Neural progenitor cell (in vitro differentiated cells): ENCODE measurements at regions not wholly inside any gene's neighbourhood (a gene's known extent, or its start where the extent isn't known, plus 50 kb on each side); places are given as distances from the start of the nearest gene placed in this dataset.

Experiments
- DNase-seq: peaks from one replicate; pipeline ENCODE4 v3.0.0-alpha.2; 2016; ENCODE audit warnings: low spot score
- H2AFZ ChIP-seq: fragments of 200-600 bp; sonication (generic); replicated peaks from 2 replicates; pipeline ENCODE4 v1.6.1; 2016; ENCODE audit warnings: antibody characterized with exemption
- H3F3A ChIP-seq: fragments of 200-600 bp; sonication (generic); 2 replicates; pipeline ENCODE4 v1.6.1; 2016; ENCODE audit warnings: antibody characterized with exemption, low read depth
- H3K27ac ChIP-seq: fragments of 200-600 bp; sonication (generic); 2 replicates; pipeline ENCODE4 v1.5.1; 2016; ENCODE audit warnings: mild to moderate bottlenecking
- H3K27me3 ChIP-seq: fragments of 200-600 bp; sonication (generic); 2 replicates; pipeline ENCODE4 v1.6.1; 2016; ENCODE audit warnings: mild to moderate bottlenecking, moderate library complexity
- H3K36me3 ChIP-seq: fragments of 200-600 bp; sonication (generic); 2 replicates; pipeline ENCODE4 v1.5.1; 2016
- H3K4me1 ChIP-seq: fragments of 200-600 bp; sonication (generic); 2 replicates; pipeline ENCODE4 v1.6.1; 2016; ENCODE audit warnings: mixed run types
- H3K4me2 ChIP-seq: fragments of 200-600 bp; sonication (generic); 2 replicates; pipeline ENCODE4 v1.6.1; 2016
- H3K4me3 ChIP-seq: fragments of 200-600 bp; sonication (generic); 2 replicates; pipeline ENCODE4 v1.5.1; 2016
- H3K79me2 ChIP-seq: fragments of 200-600 bp; sonication (generic); 2 replicates; pipeline ENCODE4 v1.6.1; 2016; ENCODE audit warnings: low read depth
- H3K9ac ChIP-seq: fragments of 200-600 bp; sonication (generic); 2 replicates; pipeline ENCODE4 v1.6.1; 2016
- H3K9me3 ChIP-seq: fragments of 200-600 bp; sonication (generic); 2 replicates; pipeline ENCODE4 v1.5.1; 2016; ENCODE audit warnings: low read depth
- H4K20me1 ChIP-seq: fragments of 200-600 bp; sonication (generic); 2 replicates; pipeline ENCODE4 v1.6.1; 2016; ENCODE audit warnings: low read depth
- H3K27ac Mint-ChIP-seq: 3 replicates; pipeline ENCODE4 v1.8.0; 2021; ENCODE audit warnings: mixed read lengths
- H3K27me3 Mint-ChIP-seq: 2 replicates; pipeline ENCODE4 v1.8.0; 2022; ENCODE audit warnings: low read depth, mild to moderate bottlenecking, inconsistent platforms, moderate library complexity, mixed read lengths; ENCODE audit not compliant: insufficient read depth
- H3K36me3 Mint-ChIP-seq: 3 replicates; pipeline ENCODE4 v1.8.0; 2021; ENCODE audit warnings: mixed read lengths
- H3K4me1 Mint-ChIP-seq: 3 replicates; pipeline ENCODE4 v1.8.0; 2021; ENCODE audit warnings: mixed read lengths
- H3K4me3 Mint-ChIP-seq: 3 replicates; pipeline ENCODE4 v1.8.0; 2021; ENCODE audit warnings: mild to moderate bottlenecking, moderate library complexity, mixed read lengths
- H3K9me3 Mint-ChIP-seq: 3 replicates; pipeline ENCODE4 v1.8.0; 2020; ENCODE audit warnings: mixed read lengths
- EZH2 ChIP-seq: fragments of 200-600 bp; sonication (generic); IDR thresholded peaks from 2 replicates; pipeline ENCODE4 v1.6.1; 2017; ENCODE audit warnings: antibody characterized with exemption, mild to moderate bottlenecking, moderate library complexity
- EZH2phosphoT487 ChIP-seq: fragments of 200-600 bp; sonication (generic); IDR thresholded peaks from 2 replicates; pipeline ENCODE4 v1.6.1; 2017; ENCODE audit warnings: antibody characterized with exemption
- TF ChIP-seq, protein P1 (sequence below): fragments of 200-600 bp; sonication (generic); IDR thresholded peaks from 2 replicates; pipeline ENCODE4 v1.5.1; 2017; ENCODE audit warnings: antibody characterized with exemption, mild to moderate bottlenecking

DNA sequence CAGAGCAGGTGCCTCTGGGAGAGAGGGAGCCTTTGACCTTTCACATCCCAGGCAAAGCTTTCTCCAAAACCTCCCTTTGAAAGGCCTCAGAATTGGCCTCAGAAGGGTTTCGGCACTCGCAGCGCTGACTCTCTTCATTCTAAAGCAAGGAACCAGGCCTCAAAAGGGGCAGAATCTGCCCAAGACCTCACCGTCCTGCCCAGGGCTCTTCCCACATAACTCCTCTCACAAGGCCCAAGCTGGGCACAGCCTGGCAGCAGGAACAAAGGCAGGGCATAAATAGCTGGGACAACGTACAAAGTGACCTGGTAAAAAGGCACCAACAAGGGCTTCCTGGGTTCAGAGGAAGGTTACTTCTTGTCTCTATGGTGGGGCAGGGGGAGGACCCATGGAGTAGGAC is 166.3 kb upstream of the FSTL4 start:
- Histone ChIP-seq H3K9ac (no peak overlapping the region), H3K27ac (no peak overlapping the region), H3K79me2 (no peaks in the 10 kb centered on the region), H3K36me3 (no peaks in the 10 kb centered on the region), H4K20me1 (no peaks in the 10 kb centered on the region), H2AFZ (no peak overlapping the region), H3K4me1 (no peaks in the 10 kb centered on the region), H3K9me3 (no peaks in the 10 kb centered on the region), H3K27me3 (no peaks in the 10 kb centered on the region), H3F3A (no peaks in the 10 kb centered on the region), H3K4me3 (no peak overlapping the region), H3K4me2 (no peak overlapping the region)
- H3K4me1 Mint-ChIP-seq, result peaks cover 4% of the 10 kb centered on the region
- H3K36me3 Mint-ChIP-seq, result no peaks in the 10 kb centered on the region
- no peak for DNase-seq
- H3K9me3 Mint-ChIP-seq, result peaks cover 2% of the 10 kb centered on the region
- TF ChIP-seq EZH2phosphoT487 (no peak), EZH2 (no peak)
- TF ChIP-seq, protein P1, sequence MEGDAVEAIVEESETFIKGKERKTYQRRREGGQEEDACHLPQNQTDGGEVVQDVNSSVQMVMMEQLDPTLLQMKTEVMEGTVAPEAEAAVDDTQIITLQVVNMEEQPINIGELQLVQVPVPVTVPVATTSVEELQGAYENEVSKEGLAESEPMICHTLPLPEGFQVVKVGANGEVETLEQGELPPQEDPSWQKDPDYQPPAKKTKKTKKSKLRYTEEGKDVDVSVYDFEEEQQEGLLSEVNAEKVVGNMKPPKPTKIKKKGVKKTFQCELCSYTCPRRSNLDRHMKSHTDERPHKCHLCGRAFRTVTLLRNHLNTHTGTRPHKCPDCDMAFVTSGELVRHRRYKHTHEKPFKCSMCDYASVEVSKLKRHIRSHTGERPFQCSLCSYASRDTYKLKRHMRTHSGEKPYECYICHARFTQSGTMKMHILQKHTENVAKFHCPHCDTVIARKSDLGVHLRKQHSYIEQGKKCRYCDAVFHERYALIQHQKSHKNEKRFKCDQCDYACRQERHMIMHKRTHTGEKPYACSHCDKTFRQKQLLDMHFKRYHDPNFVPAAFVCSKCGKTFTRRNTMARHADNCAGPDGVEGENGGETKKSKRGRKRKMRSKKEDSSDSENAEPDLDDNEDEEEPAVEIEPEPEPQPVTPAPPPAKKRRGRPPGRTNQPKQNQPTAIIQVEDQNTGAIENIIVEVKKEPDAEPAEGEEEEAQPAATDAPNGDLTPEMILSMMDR, result no peak
- peaks cover 9% of the 10 kb centered on the region for H3K27me3 Mint-ChIP-seq
- no peak overlapping the region for H3K4me3 Mint-ChIP-seq
- no peak overlapping the region for H3K27ac Mint-ChIP-seq

DNA sequence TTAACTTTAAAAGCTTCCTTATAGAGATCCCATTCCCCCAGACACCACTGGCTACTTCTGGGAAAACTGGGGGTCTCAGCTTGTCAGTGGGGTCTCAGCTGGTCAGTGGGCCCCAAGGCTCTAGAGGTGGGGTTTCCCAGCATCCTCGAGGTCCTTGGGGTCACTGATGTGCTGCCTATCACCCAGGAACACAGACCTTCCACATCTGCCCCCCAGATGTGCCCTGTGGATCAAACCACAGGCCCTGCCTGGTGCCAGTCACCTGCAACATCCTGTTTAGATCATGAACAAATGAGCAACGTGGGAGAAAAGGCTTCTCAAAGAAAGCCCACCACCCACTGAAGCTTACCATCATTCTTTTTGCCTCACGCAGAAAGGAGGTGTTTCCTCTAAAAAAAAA is 165.6 kb upstream of the FSTL4 start:
- no peak overlapping the region for H3K4me2 ChIP-seq
- Mint-ChIP-seq H3K27ac (no peak overlapping the region), H3K4me3 (no peak overlapping the region), H3K4me1 (peaks cover 4% of the 10 kb centered on the region), H3K9me3 (peaks cover 2% of the 10 kb centered on the region), H3K36me3 (no peaks in the 10 kb centered on the region), H3K27me3 (peaks cover 9% of the 10 kb centered on the region)
- H3K4me3 ChIP-seq, result no peak overlapping the region
- H3K4me1 ChIP-seq, result no peaks in the 10 kb centered on the region
- no peak for TF ChIP-seq EZH2
- TF ChIP-seq EZH2phosphoT487, result no peak
- TF ChIP-seq, protein P1, result no peak
- H4K20me1 ChIP-seq, result no peaks in the 10 kb centered on the region
- no peaks in the 10 kb centered on the region for H3K36me3 ChIP-seq
- H2AFZ ChIP-seq, result no peak overlapping the region
- no peaks in the 10 kb centered on the region for H3K79me2 ChIP-seq
- H3K9me3 ChIP-seq, result no peaks in the 10 kb centered on the region
- H3K27ac ChIP-seq, result no peak overlapping the region
- no peaks in the 10 kb centered on the region for H3F3A ChIP-seq
- H3K9ac ChIP-seq, result no peak overlapping the region
- DNase-seq, result no peak
- H3K27me3 ChIP-seq, result no peaks in the 10 kb centered on the region

DNA sequence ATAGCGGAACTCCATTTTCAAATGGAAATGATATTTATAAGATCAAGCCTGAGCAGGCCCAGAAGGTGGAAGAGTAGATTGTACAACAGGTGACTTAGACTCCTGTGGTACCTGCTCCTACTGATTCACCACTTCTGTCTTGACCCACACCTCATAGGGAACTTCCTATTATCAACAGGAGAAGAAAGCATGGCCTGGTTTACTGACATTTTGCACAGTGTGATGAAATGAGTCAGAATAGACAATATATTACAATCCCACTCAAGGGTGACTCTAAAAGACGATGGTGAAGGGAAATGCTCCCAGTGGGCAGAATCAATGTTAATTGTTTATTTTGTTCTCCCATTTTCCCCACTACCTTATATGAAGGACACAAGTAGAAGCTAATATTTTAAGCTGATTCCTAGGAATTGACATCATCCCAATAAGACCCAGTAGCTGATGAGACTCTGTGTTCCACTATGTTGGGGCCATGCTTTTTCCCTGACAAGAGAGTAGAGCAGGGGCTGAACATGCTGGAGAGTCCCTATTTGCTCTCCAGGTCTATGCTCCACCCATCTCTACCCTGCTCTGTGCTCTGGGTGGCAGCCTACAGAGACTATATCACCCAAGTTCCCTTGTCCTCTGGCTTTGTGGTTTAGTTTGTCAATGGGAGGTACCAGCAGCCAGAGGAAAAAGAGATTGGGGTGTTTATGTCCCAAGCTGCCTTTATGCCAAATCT is 163.4 kb upstream of the FSTL4 start:
- Histone ChIP-seq H3K9ac (no peak overlapping the region), H4K20me1 (no peaks in the 10 kb centered on the region), H3K9me3 (no peaks in the 10 kb centered on the region), H3K4me1 (no peaks in the 10 kb centered on the region), H3K4me2 (no peak overlapping the region), H3K4me3 (no peak overlapping the region), H3K79me2 (no peaks in the 10 kb centered on the region), H3K36me3 (no peaks in the 10 kb centered on the region), H3F3A (no peaks in the 10 kb centered on the region), H3K27me3 (no peaks in the 10 kb centered on the region), H3K27ac (no peak overlapping the region), H2AFZ (no peak overlapping the region)
- H3K9me3 Mint-ChIP-seq, result peaks cover 9% of the 10 kb centered on the region
- DNase-seq, result no peak
- H3K27ac Mint-ChIP-seq, result no peak overlapping the region
- H3K36me3 Mint-ChIP-seq, result no peaks in the 10 kb centered on the region
- no peak for TF ChIP-seq EZH2phosphoT487
- TF ChIP-seq, protein P1, result no peak
- no peak for TF ChIP-seq EZH2
- H3K4me1 Mint-ChIP-seq, result no peaks in the 10 kb centered on the region
- peaks cover 5% of the 10 kb centered on the region for H3K27me3 Mint-ChIP-seq
- H3K4me3 Mint-ChIP-seq, result no peak overlapping the region
